Activated B cell treated with CpG ODN at 0.5 μM for 24 hours (primary cell): ENCODE measurements at regions not wholly inside any gene's neighbourhood (a gene's known extent, or its start where the extent isn't known, plus 50 kb on each side); places are given as distances from the start of the nearest gene placed in this dataset.
"Not testable (repeated sequence)": the region's sequence is repeated elsewhere in the genome, so short reads cannot be mapped to it uniquely, and the experiment has no call there.

Experiments used
- ATAC-seq: fragments of 200-7000 bp; cut with Tn5 transposase; one replicate; pipeline ENCODE4 v1.10.0; 2021; ENCODE audit warnings: low read depth, mild to moderate bottlenecking, moderate library complexity
- CTCF ChIA-PET: fragments of 350-600 bp; sonication (Branson Sonifier 250); formaldehyde crosslinking; loops from one replicate; lab custom pipeline; 2021; ENCODE audit warnings: antibody characterized with exemption; lab: Charles Lee
- POLR2A ChIA-PET: fragments of 350-600 bp; sonication (Branson Sonifier 250); formaldehyde crosslinking; loops from one replicate; lab custom pipeline; 2021; ENCODE audit warnings: antibody characterized with exemption; lab: Charles Lee
- DNase-seq: peaks from one replicate; pipeline ENCODE4 v3.0.0; 2022
- H3K27ac Mint-ChIP-seq: one replicate; pipeline ENCODE4 v1.8.0; 2020; ENCODE audit warnings: mixed read lengths
- H3K27me3 Mint-ChIP-seq: one replicate; pipeline ENCODE4 v1.8.0; 2021; ENCODE audit warnings: mixed read lengths
- H3K36me3 Mint-ChIP-seq: one replicate; pipeline ENCODE4 v1.8.0; 2021; ENCODE audit warnings: low read depth, mixed read lengths
- H3K4me1 Mint-ChIP-seq: one replicate; pipeline ENCODE4 v1.8.0; 2021; ENCODE audit warnings: mixed read lengths
- H3K4me3 Mint-ChIP-seq: one replicate; pipeline ENCODE4 v1.8.0; 2020; ENCODE audit warnings: mild to moderate bottlenecking, mixed read lengths
- H3K9me3 Mint-ChIP-seq: one replicate; pipeline ENCODE4 v1.8.0; 2020; ENCODE audit warnings: mixed read lengths
- intact Hi-C: fragments of 100-400 bp; cut with micrococcal nuclease; formaldehyde crosslinking; loops from one replicate; pipeline ENCODE4 v1.15.1; 2024
- TF ChIP-seq, protein P1 (sequence below): fragments of 200-600 bp; IDR thresholded peaks from one replicate; pipeline ENCODE4 v1.8.0; 2022; ENCODE audit warnings: antibody characterized with exemption, mild to moderate bottlenecking

DNA sequence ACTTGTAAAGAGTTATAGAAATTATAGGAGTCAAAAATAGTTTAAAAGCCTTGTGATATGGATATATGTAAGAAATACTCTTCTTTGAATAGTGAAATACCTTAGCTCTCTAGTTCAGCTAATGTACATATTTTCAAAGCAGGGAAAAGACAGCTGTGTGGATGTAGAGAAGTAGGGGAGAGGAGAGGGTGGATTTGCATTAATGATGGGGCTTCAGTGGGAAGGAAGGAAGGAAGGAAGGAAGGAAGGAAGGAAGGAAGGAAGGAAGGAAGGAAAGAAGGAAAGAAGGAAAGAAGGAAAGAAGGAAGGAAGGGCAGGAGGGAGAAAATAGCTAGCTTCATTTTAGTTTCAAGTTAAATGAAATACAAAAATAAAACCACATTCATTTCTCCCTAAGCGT is 62.4 kb upstream of the RGS1 start:
- H3K9me3 Mint-ChIP-seq = no peaks in the 10 kb centered on the region
- POLR2A ChIA-PET = interaction anchor here (0.7 kb wide), 1 partner anchor 31 kb away, joined by 6 read pairs; no protein-coding TSS in a partner anchor
- DNase-seq (no peak), ATAC-seq (no peak)
- no peaks in the 10 kb centered on the region for H3K36me3 Mint-ChIP-seq
- CTCF ChIA-PET = no interaction called here
- peaks cover 49% of the 10 kb centered on the region for H3K4me1 Mint-ChIP-seq
- H3K27ac Mint-ChIP-seq = no peak overlapping the region
- peaks cover 8% of the 10 kb centered on the region for H3K27me3 Mint-ChIP-seq
- intact Hi-C loops = loop anchor here (2.0 kb wide), 1 partner anchor 18 kb away; no protein-coding TSS in a partner anchor
- TF ChIP-seq, protein P1, sequence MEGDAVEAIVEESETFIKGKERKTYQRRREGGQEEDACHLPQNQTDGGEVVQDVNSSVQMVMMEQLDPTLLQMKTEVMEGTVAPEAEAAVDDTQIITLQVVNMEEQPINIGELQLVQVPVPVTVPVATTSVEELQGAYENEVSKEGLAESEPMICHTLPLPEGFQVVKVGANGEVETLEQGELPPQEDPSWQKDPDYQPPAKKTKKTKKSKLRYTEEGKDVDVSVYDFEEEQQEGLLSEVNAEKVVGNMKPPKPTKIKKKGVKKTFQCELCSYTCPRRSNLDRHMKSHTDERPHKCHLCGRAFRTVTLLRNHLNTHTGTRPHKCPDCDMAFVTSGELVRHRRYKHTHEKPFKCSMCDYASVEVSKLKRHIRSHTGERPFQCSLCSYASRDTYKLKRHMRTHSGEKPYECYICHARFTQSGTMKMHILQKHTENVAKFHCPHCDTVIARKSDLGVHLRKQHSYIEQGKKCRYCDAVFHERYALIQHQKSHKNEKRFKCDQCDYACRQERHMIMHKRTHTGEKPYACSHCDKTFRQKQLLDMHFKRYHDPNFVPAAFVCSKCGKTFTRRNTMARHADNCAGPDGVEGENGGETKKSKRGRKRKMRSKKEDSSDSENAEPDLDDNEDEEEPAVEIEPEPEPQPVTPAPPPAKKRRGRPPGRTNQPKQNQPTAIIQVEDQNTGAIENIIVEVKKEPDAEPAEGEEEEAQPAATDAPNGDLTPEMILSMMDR = no peak
- no peak overlapping the region for H3K4me3 Mint-ChIP-seq

DNA sequence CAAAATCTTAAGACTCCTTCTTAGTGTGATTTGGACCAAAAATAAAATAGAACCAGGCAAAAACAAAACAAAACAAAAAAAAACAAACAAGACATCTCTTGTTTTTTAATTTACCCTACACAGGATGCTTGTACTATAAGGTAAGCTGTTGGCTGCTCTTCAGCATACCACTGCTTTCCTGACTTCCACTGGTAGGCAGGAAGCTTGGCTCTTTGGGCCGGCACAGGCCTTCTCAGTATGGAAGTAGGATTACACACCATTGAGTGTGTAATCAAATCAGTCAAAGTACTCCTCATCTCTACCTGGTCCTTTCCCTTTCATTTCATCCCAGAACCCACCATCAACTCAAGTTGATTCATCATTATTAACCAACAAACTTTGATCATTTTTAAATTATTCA is 61.9 kb upstream of the RGS1 start:
- TF ChIP-seq, protein P1 = no peak
- DNase-seq (no peak), ATAC-seq (no peak)
- Mint-ChIP-seq H3K27ac (no peak overlapping the region), H3K36me3 (no peaks in the 10 kb centered on the region), H3K9me3 (no peaks in the 10 kb centered on the region), H3K4me1 (peaks cover 49% of the 10 kb centered on the region), H3K27me3 (peaks cover 8% of the 10 kb centered on the region), H3K4me3 (no peak overlapping the region)
- CTCF ChIA-PET = no interaction called here
- intact Hi-C loops = loop anchor here (2.0 kb wide), 1 partner anchor 19 kb away; no protein-coding TSS in a partner anchor
- POLR2A ChIA-PET = no interaction called here

DNA sequence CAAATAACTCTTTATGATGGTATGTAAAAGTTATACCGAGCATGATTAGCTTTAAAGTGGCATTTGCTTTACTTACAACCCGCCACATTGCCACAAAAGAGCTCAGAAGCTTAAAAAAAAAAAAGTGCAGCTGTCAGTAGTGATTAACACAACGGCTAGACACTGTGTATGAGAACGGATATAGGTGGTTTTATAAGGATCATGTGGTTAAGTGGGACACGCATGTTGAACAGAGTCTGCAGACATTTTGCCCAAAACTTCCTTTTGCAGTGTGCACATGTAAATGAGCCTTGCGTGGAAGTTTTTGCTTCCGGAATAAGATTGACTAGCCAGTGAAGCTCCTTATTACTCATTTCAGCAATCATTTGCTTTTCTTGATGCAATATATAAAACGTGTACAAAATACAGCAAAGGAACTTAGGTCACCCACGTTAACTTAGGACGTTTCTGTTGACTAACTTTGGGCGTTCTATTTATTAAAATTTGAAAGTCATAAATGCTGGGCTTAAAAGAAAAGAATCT is 58.7 kb upstream of the RGS1 start:
- peaks cover 59% of the 10 kb centered on the region for H3K4me1 Mint-ChIP-seq
- CTCF ChIA-PET = interaction anchor here (0.7 to 2.7 kb wide), 12 partner anchors 8 to 290 kb away, joined by 3 to 10 read pairs (median 4); no protein-coding TSS in a partner anchor
- POLR2A ChIA-PET = interaction anchor here (0.6 to 3.8 kb wide), 16 partner anchors 10 to 967 kb away, joined by 3 to 46 read pairs (median 5); partner anchors contain the start of gene CDC73

DNA sequence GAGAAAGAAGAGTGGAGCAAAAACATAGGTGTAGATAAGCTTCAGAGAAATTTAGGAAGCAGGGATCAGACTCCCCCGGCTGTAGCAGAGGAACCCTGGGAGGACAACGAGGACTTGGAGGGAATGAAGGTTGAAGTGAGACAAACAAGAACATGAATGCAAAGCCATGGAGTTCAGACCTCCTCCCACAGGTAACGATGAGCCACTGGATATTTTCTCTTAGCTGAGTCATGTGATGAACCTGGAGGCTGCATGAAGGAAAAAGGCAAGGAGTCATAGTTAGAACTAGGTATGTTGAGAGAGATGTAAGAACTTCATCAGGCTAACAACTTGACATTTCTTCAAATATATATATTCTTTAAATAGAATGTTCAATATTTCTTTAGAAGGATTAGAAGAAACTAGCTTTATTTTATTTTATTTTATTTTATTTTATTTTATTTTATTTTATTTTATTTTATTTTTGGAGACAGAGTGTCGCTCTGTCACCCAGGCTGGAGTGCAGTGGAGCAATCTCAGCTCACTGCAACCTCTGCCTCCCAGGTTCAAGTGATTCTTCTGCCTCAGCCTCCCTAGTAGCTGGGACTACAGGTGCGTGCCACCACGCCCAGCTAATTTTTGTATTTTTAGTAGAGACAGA is 57.7 kb upstream of the RGS1 start:
- ChIA-PET POLR2A (interaction anchor here (1.0 to 3.8 kb wide), 6 partner anchors 11 to 88 kb away, joined by 3 to 46 read pairs (median 18); no protein-coding TSS in a partner anchor), CTCF (interaction anchor here (1.1 to 2.7 kb wide), 5 partner anchors 11 to 91 kb away, joined by 3 to 10 read pairs (median 9); no protein-coding TSS in a partner anchor)
- Mint-ChIP-seq H3K4me3 (peak overlapping the region; percentile 46), H3K4me1 (peaks cover 52% of the 10 kb centered on the region), H3K27ac (peak overlapping the region; percentile 65)
- not testable (repeated sequence) for ATAC-seq, H3K36me3 Mint-ChIP-seq, H3K9me3 Mint-ChIP-seq, H3K27me3 Mint-ChIP-seq, DNase-seq
- intact Hi-C loops = loop anchor here (1.0 to 5.0 kb wide), 6 partner anchors 12 to 1769 kb away; partner anchors contain the start of genes RO60 and UCHL5

More for the DNA sequence above, 58.7 kb upstream of the RGS1 start:
- no peaks in the 10 kb centered on the region for H3K36me3 Mint-ChIP-seq
- ATAC-seq = peak; percentile 96
- DNase-seq = peak; percentile 23
- peak overlapping the region; percentile 65 for H3K27ac Mint-ChIP-seq
- H3K27me3 Mint-ChIP-seq = no peaks in the 10 kb centered on the region
- intact Hi-C loops = loop anchor here (1.0 to 5.0 kb wide), 12 partner anchors 9 to 1770 kb away; partner anchors contain the start of genes RGS1, RO60 and UCHL5
- TF ChIP-seq, protein P1 = no peak
- peak overlapping the region; percentile 75 for H3K4me3 Mint-ChIP-seq
- no peaks in the 10 kb centered on the region for H3K9me3 Mint-ChIP-seq

DNA sequence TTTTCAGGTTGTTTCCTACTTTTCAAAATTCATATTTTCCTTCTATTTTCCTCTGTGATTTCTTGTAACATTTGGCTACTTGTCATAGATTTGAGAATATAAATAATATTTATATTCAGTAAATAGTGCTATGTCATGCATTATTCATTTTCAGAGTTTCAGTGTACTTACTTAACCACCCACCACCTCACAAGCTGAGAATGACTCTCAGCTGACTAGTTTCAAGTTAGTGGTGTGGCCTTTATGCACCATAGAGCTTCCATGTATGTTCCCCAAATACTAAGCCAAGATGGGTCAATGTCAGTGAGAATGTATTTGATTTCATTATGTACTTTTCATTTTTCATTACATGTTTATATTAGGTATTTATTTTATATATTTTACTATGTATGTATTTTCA is 56.9 kb upstream of the RGS1 start:
- ChIA-PET CTCF (interaction anchor here (0.6 to 1.1 kb wide), 2 partner anchors 20 to 91 kb away, joined by 3 read pairs; no protein-coding TSS in a partner anchor), POLR2A (interaction anchor here (0.8 to 3.1 kb wide), 2 partner anchors 21 to 27 kb away, joined by 3 to 32 read pairs; no protein-coding TSS in a partner anchor)
- TF ChIP-seq, protein P1 = no peak
- H3K27ac Mint-ChIP-seq = no peak overlapping the region
- DNase-seq = no peak
- ATAC-seq = no peak
- H3K4me1 Mint-ChIP-seq = peaks cover 44% of the 10 kb centered on the region
- no peak overlapping the region for H3K4me3 Mint-ChIP-seq
- H3K9me3 Mint-ChIP-seq = no peaks in the 10 kb centered on the region
- no peaks in the 10 kb centered on the region for H3K27me3 Mint-ChIP-seq
- intact Hi-C loops = loop anchor here (5.0 kb wide), 1 partner anchor 1769 kb away; no protein-coding TSS in a partner anchor
- no peaks in the 10 kb centered on the region for H3K36me3 Mint-ChIP-seq
